H1 (cell line): ENCODE measurements at regions not wholly inside any gene's neighbourhood (a gene's known extent, or its start where the extent isn't known, plus 50 kb on each side); places are given as distances from the start of the nearest gene placed in this dataset.

Source experiments
- CTCF ChIA-PET: fragments of 300-600 bp; sonication (Branson Sonifier 250); formaldehyde crosslinking; loops from one replicate; lab custom pipeline; 2021; ENCODE audit not compliant: partially characterized antibody; lab: Charles Lee
- POLR2A ChIA-PET: fragments of 300-600 bp; sonication (Branson Sonifier 250); formaldehyde crosslinking; loops from one replicate; lab custom pipeline; 2021; ENCODE audit warnings: inconsistent platforms; ENCODE audit not compliant: partially characterized antibody; lab: Charles Lee
- DNase-seq, 2 experiments: peaks; one replicate each; pipeline versions ENCODE4 v3.0.0 to v3.0.0-alpha.2; 2010 to 2022; ENCODE audit warnings: low spot score in 2 of 2, low read depth in 1 of 2, mixed read lengths in 1 of 2
- FAIRE-seq: peaks from 2 replicates; lab custom pipeline; 2011; peaks lifted over from hg19 to GRCh38; lab: Jason Lieb, UNC
- H2AFZ ChIP-seq: 2 replicates; pipeline ENCODE4 v1.8.1; 2012; ENCODE audit warnings: low read length, inconsistent platforms
- H2AK5ac ChIP-seq: 2 replicates; pipeline ENCODE4 v1.6.1; 2013; ENCODE audit warnings: low read depth, low read length
- H2BK120ac ChIP-seq: replicated peaks from 2 replicates; pipeline ENCODE3; 2013; ENCODE audit warnings: low read depth, low read length, inconsistent platforms
- H2BK12ac ChIP-seq: 2 replicates; pipeline ENCODE4 v1.6.1; 2013; ENCODE audit warnings: low read depth, low read length
- H2BK15ac ChIP-seq: 2 replicates; pipeline ENCODE4 v1.6.1; 2013; ENCODE audit warnings: low read length
- H2BK20ac ChIP-seq: 2 replicates; pipeline ENCODE4 v1.6.1; 2013; ENCODE audit warnings: low read length
- H2BK5ac ChIP-seq: 2 replicates; pipeline ENCODE4 v1.6.1; 2013; ENCODE audit warnings: low read depth, low read length
- H3K14ac ChIP-seq: 2 replicates; pipeline ENCODE4 v1.6.1; 2013; ENCODE audit warnings: inconsistent platforms; ENCODE audit not compliant: insufficient read length
- H3K18ac ChIP-seq: 2 replicates; pipeline ENCODE4 v1.6.1; 2013; ENCODE audit warnings: low read length; ENCODE audit errors: extremely low read depth
- H3K23ac ChIP-seq: 2 replicates; pipeline ENCODE4 v1.6.1; 2013; ENCODE audit warnings: inconsistent platforms; ENCODE audit not compliant: insufficient read length
- H3K23me2 ChIP-seq: 2 replicates; pipeline ENCODE4 v1.6.1; 2013; ENCODE audit warnings: low read depth, low read length
- H3K27ac ChIP-seq: 2 replicates; pipeline ENCODE4 v1.6.1; 2011; ENCODE audit warnings: low read depth, low read length, inconsistent platforms
- H3K27me3 ChIP-seq, 4 experiments: replicated peaks in 1 of 4; 1 replicate in 1 of 4; 2 replicates in 3 of 4; pipeline versions ENCODE4 v1.6.1 to v1.8.1; 2011 to 2013; ENCODE audit warnings: low read length in 3 of 4, mild to moderate bottlenecking in 3 of 4, inconsistent platforms in 2 of 4, mixed read lengths in 2 of 4, moderate library complexity in 1 of 4; ENCODE audit not compliant: control insufficient read depth in 3 of 4, insufficient read depth in 3 of 4; ENCODE audit errors: extremely low read depth in 1 of 4
- H3K36me3 ChIP-seq, 4 experiments: 2 replicates each; pipeline versions ENCODE4 v1.6.1 to v1.8.1; 2011 to 2013; ENCODE audit warnings: mild to moderate bottlenecking in 4 of 4, low read length in 3 of 4, moderate library complexity in 2 of 4, control low read depth in 1 of 4, inconsistent platforms in 1 of 4; ENCODE audit not compliant: insufficient read depth in 4 of 4, control insufficient read depth in 2 of 4
- H3K4ac ChIP-seq: replicated peaks from 2 replicates; pipeline ENCODE3; 2013; ENCODE audit warnings: low read length, low read depth, mixed read lengths, inconsistent platforms; ENCODE audit not compliant: insufficient read length
- H3K4me1 ChIP-seq, 4 experiments: replicated peaks in 1 of 4; 1 replicate in 1 of 4; 2 replicates in 3 of 4; pipeline versions ENCODE4 v1.6.1 to v1.8.1; 2011 to 2013; ENCODE audit warnings: low read length in 3 of 4, inconsistent platforms in 2 of 4, mixed read lengths in 1 of 4; ENCODE audit not compliant: insufficient read depth in 4 of 4, control insufficient read depth in 3 of 4
- H3K4me2 ChIP-seq, 2 experiments: 2 replicates each; pipeline versions ENCODE4 v1.6.1 to v1.8.1; 2011 to 2013; ENCODE audit warnings: low read depth in 2 of 2, low read length in 2 of 2, control low read depth in 1 of 2, inconsistent platforms in 1 of 2, mild to moderate bottlenecking in 1 of 2; ENCODE audit not compliant: insufficient read depth in 1 of 2
- H3K4me3 ChIP-seq, 4 experiments: fragments of 200-600, 300-600 bp in 1 of 4; sonication (generic), shearing (Covaris generic), sonication (Bioruptor Twin) in 1 of 4; 2 replicates each; pipeline versions ENCODE4 v1.5.1 to v1.8.1; 2011 to 2016; ENCODE audit warnings: low read length in 4 of 4, low read depth in 3 of 4, control low read depth in 2 of 4, inconsistent platforms in 2 of 4, mild to moderate bottlenecking in 2 of 4, mixed read lengths in 1 of 4, moderate library complexity in 1 of 4; ENCODE audit not compliant: insufficient read depth in 2 of 4; ENCODE audit errors: extremely low read depth in 1 of 4
- H3K56ac ChIP-seq: replicated peaks from 2 replicates; pipeline ENCODE3; 2013; ENCODE audit warnings: low read depth, mild to moderate bottlenecking, mixed read lengths, low read length, inconsistent platforms; ENCODE audit not compliant: insufficient read length
- H3K79me1 ChIP-seq: 2 replicates; pipeline ENCODE4 v1.6.1; 2013; ENCODE audit warnings: low read depth, low read length, control low read depth
- H3K79me2 ChIP-seq, 2 experiments: 2 replicates each; pipeline versions ENCODE4 v1.6.1 to v1.8.1; 2012 to 2013; ENCODE audit warnings: low read length in 2 of 2, mild to moderate bottlenecking in 2 of 2, inconsistent platforms in 1 of 2; ENCODE audit not compliant: insufficient read depth in 2 of 2, control insufficient read depth in 1 of 2
- H3K9ac ChIP-seq, 4 experiments: replicated peaks in 1 of 4; 1 replicate in 1 of 4; 2 replicates in 3 of 4; pipeline versions ENCODE4 v1.6.1 to v1.8.1; 2011 to 2013; ENCODE audit warnings: low read depth in 3 of 4, low read length in 3 of 4, control low read depth in 2 of 4, mild to moderate bottlenecking in 2 of 4, moderate library complexity in 2 of 4, inconsistent platforms in 1 of 4; ENCODE audit errors: extremely low read depth in 1 of 4
- H3K9me3 ChIP-seq, 2 experiments: 2 replicates each; pipeline versions ENCODE4 v1.6.1 to v1.8.1; 2012 to 2013; ENCODE audit warnings: mild to moderate bottlenecking in 2 of 2, moderate library complexity in 2 of 2, control low read depth in 1 of 2, inconsistent platforms in 1 of 2, low read depth in 1 of 2, low read length in 1 of 2, mixed read lengths in 1 of 2; ENCODE audit not compliant: insufficient read depth in 2 of 2
- H4K20me1 ChIP-seq, 2 experiments: replicated peaks in 1 of 2; 2 replicates each; pipeline versions ENCODE3 to v1.8.1; 2011 to 2013; ENCODE audit warnings: inconsistent platforms in 2 of 2, low read length in 2 of 2, mild to moderate bottlenecking in 1 of 2; ENCODE audit not compliant: insufficient read depth in 2 of 2, control insufficient read depth in 1 of 2
- H4K5ac ChIP-seq: 2 replicates; pipeline ENCODE4 v1.6.1; 2013; ENCODE audit warnings: low read length, low read depth, mixed read lengths, inconsistent platforms; ENCODE audit not compliant: insufficient read length
- H4K8ac ChIP-seq: 2 replicates; pipeline ENCODE4 v1.8.0; 2013; ENCODE audit warnings: mild to moderate bottlenecking, moderate library complexity, low read length, inconsistent platforms; ENCODE audit not compliant: insufficient read depth; ENCODE audit errors: extremely low read depth
- H4K91ac ChIP-seq: replicated peaks from 2 replicates; pipeline ENCODE3; 2013; ENCODE audit warnings: low read length, mixed read lengths, inconsistent platforms; ENCODE audit not compliant: insufficient read length
- BRCA1 ChIP-seq: IDR thresholded peaks from 2 replicates; pipeline ENCODE4 v1.6.1; 2012; ENCODE audit warnings: low read depth, low read length, improper control_type of control experiment
- EP300 ChIP-seq, 2 experiments: IDR thresholded peaks; 1 replicate in 1 of 2; 2 replicates in 1 of 2; pipeline ENCODE4 v1.6.1; 2011 to 2012; ENCODE audit warnings: low read depth in 2 of 2, low read length in 2 of 2, mild to moderate bottlenecking in 2 of 2, borderline replicate concordance in 1 of 2, inconsistent platforms in 1 of 2, moderate library complexity in 1 of 2
- KDM5A ChIP-seq: fragments of 200-600 bp; IDR thresholded peaks from 2 replicates; pipeline ENCODE4 v1.7.1; 2012; ENCODE audit warnings: mild to moderate bottlenecking, low read length, inconsistent platforms, mixed read lengths
- NANOG ChIP-seq: IDR thresholded peaks from 2 replicates; pipeline ENCODE4 v1.6.1; 2011; ENCODE audit warnings: low read length, low read depth, mild to moderate bottlenecking, inconsistent platforms; ENCODE audit not compliant: insufficient read depth, poor library complexity, severe bottlenecking
- RXRA ChIP-seq: IDR thresholded peaks from 2 replicates; pipeline ENCODE4 v1.6.1; 2011; ENCODE audit warnings: low read depth, mild to moderate bottlenecking, low read length, moderate library complexity; ENCODE audit not compliant: insufficient read depth
- SIN3A ChIP-seq, 2 experiments: IDR thresholded peaks in 1 of 2; conservative IDR thresholded peaks in 1 of 2; 2 replicates each; pipeline ENCODE4 v1.6.1; 2011 to 2012; ENCODE audit warnings: low read length in 2 of 2, improper control_type of control experiment in 1 of 2, low read depth in 1 of 2, mild to moderate bottlenecking in 1 of 2
- SP1 ChIP-seq: IDR thresholded peaks from 2 replicates; pipeline ENCODE4 v1.6.1; 2011; ENCODE audit warnings: low read depth, low read length
- TCF12 ChIP-seq: IDR thresholded peaks from 2 replicates; pipeline ENCODE4 v1.6.1; 2011; ENCODE audit warnings: low read depth, mild to moderate bottlenecking, low read length
- TEAD4 ChIP-seq: IDR thresholded peaks from 2 replicates; pipeline ENCODE4 v1.6.1; 2012; ENCODE audit warnings: low read depth, low read length, inconsistent platforms, mixed read lengths

GRCh38 chr2:8597094-8597493, 84.8 kb upstream of the ID2 start:
- Histone ChIP-seq H3K4me3 (no peak overlapping the region), H2BK15ac (peak overlapping the region; percentile 83; the same call in 1 of the 2 replicates), H3K23ac (no peak overlapping the region), H3K23me2 (peaks cover 12% of the 10 kb centered on the region; the same call in 1 of the 2 replicates), H4K20me1 (peaks cover 0 to 8% of the 10 kb centered on the region in 2 experiments), H3K9ac (no peak overlapping the region), H2BK120ac (no peak overlapping the region), H3K4ac (peak overlapping the region; percentile 87), H4K8ac (no peak overlapping the region), H4K5ac (no peak overlapping the region), H2BK20ac (no peak overlapping the region), H3K27ac (no peak overlapping the region), H3K4me1 (peaks cover 0 to 5% (median under 1%) of the 10 kb centered on the region in 4 experiments; a peak in 1 of 7 replicates), H3K79me1 (no peaks in the 10 kb centered on the region; the same call in 1 of the 2 replicates), H3K36me3 (no peaks in the 10 kb centered on the region), H3K18ac (no peak overlapping the region), H2BK12ac (no peak overlapping the region), H2BK5ac (no peak overlapping the region), H3K14ac (no peak overlapping the region), H4K91ac (no peak overlapping the region), H2AK5ac (peak overlapping the region; percentile 43), H2AFZ (no peak overlapping the region), H3K4me2 (no peak overlapping the region), H3K9me3 (no peaks in the 10 kb centered on the region), H3K27me3 (no peaks in the 10 kb centered on the region; a peak in 1 of 7 replicates), H3K79me2 (no peaks in the 10 kb centered on the region), H3K56ac (peak overlapping the region; percentile 88)
- no peak for DNase-seq
- ChIA-PET CTCF (no interaction called here), POLR2A (no interaction called here)
- TF ChIP-seq TEAD4 (no peak), RXRA (no peak), KDM5A (no peak), SIN3A (conservative IDR thresholded peaks at IDR 0.05 in 1 of 2, IDR thresholded peaks at IDR 0.05 in 1 of 2; ENCODE audit: low read depth in 1 of 2, low read length in 2 of 2) (no peak), EP300 (IDR thresholded peaks at IDR 0.05; ENCODE audit: borderline replicate concordance in 1 of 2, low read depth in 2 of 2, low read length in 2 of 2) (no peak), TCF12 (no peak), SP1 (no peak), NANOG (no peak), BRCA1 (no peak)
- FAIRE-seq: no peak
